GM18519 (cell line): ENCODE measurements at regions not wholly inside any gene's neighbourhood (a gene's known extent, or its start where the extent isn't known, plus 50 kb on each side); places are given as distances from the start of the nearest gene placed in this dataset.
"Not testable (repeated sequence)": the region's sequence is repeated elsewhere in the genome, so short reads cannot be mapped to it uniquely, and the experiment has no call there.

Experiments used
- ATAC-seq: cut with Tn5 transposase; IDR thresholded peaks from one replicate; pipeline ENCODE4 v1.9.1; 2021; ENCODE audit warnings: mild to moderate bottlenecking, moderate library complexity; ENCODE audit not compliant: unreplicated experiment, low FRiP score

DNA sequence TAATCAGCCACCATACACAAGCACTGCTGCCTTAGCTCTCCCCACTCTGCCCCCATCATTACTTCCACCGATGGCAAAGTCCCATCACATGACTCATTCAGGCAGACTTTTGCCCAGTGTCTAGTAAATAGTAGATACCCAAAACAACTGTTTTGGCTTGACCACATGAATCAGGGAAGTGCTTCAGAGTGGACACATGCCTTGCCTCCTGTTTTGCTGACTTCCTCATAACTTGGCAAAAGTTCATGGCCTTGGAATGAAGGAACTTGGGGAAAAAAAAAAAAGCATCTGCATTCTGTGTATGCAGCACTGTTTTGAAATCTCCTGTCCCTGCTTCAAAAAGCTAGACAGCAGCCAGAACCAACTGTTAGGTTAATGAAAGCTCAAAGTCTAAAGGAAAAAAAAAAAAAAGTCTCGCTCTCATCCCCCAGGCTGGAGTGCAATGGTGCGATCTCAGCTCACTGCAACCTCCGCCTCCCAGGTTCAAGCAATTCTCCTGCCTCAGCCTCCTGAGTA, 335.3 kb downstream of the FAM181B start:
- ATAC-seq = no peak

DNA sequence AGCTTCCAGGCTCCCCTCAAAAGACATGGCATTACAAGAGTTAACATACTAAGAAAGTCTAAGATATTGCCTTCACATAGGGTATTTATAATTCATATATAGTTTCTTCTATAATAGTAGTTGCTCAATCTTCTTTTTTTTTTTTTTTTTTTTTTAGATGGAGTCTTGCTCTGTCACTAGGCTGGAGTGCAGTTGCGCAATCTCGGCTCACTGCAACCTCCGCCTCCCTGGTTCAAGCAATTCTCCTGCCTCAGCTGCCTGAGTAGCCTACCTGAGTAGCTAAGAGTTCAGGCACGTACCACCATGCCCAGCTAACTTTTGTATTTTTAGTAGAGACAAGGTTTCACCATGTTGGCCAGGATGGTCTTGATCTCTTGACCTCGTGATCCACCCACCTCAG, 337.0 kb downstream of the FAM181B start:
- ATAC-seq = not testable (repeated sequence)

- ATAC-seq = no peak
Observed at GRCh38 chr11:82384308-82384707, 349.4 kb downstream of the FAM181B start.

DNA sequence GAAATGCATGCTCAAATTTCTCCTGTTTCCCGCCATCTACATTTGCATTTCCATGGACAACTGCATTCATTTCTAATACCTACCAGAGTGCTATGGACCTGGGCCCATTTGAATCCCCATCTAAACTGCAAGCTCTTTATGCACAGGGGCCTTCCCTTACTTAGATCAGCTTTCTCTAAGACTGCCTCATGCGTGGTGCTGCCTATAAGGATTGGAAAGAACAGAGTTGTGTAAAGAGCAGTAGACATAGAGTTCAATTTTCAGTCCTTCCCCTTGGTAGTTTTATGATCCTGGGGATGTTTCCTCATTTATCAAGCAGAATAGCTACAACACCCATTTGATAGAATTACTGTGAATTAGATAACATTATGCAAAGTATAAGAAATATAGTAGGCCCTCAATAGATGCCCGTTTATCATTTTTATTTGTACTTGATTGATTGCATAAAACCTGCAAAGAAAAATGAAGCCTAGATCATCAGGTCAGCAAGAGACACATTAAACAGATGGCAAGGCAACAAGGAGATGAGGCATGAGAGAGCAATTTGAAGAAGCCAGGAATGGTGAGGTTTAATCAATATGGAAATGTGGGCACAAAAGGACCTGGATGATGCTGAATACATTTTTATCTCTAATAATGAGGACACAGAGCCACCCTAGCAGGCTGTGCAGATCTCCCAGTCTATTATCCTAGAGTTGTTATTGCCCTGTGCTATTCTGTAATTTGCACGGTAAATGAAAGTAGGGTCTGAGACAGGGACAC, 359.7 kb downstream of the FAM181B start:
- no peak for ATAC-seq

DNA sequence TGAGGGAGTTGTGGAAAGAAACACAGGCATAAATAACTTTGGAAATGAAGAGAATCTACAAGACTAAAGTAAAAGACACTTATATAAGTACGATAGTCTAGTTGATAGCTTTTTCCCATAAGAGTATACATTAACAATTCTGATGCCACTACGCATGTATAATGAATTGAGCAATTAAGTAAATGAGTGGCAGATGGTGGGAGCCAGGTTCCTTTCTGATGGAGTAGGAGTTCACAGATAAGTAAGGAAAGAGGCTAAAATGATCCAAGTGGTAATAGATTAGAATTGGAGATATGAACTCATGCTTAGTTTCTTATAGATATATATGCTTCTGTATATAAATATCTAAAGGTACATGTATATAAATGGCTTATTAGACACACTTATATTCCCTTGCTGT, 368.3 kb downstream of the FAM181B start:
- no peak for ATAC-seq

GRCh38 chr11:82356316-82356715, 377.3 kb downstream of the FAM181B start:
- no peak for ATAC-seq

- no peak for ATAC-seq
Observed at GRCh38 chr11:82355313-82355823, 378.3 kb downstream of the FAM181B start.

DNA sequence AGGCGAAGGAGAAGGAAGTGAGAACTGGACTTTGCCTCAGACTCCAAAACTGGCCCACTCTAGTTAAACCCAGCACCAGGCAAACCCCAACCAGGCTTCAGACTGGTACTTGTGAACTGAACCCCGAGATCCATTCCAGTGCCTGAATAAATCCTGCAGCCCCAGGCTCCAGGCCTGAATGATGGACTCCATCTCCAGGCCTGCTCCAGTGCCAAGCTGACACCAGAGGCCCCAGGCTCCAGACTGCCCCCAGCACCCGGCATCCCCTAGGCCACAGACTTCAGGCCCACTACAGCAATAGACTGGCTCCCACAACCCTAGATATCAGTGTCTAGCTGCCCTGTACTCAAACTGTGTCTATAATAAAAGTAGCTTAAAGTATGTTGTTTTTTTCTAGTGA, 406.8 kb downstream of the FAM181B start:
- ATAC-seq = no peak

DNA sequence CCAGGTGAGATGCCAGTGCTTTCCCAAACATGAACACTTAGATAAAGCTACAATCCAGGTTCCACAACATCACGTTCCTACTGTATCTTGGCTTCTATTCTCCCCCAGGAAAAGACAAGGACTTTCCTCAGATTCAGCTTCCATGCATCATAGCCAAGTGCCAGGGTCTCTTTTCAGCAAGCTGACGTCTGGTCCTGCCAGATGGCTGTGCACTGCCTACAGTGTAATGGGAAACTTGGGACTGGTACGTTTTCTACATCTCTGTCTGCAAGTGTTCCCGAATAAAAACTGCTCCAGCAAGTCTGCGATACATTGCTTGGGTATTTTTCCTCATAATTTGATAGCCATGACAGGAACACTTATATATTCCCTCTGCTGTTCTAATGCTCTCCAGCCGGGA, 412.5 kb downstream of the FAM181B start:
- ATAC-seq = no peak

GRCh38 chr11:82315093-82315492, 418.6 kb downstream of the FAM181B start:
- ATAC-seq = no peak

DNA sequence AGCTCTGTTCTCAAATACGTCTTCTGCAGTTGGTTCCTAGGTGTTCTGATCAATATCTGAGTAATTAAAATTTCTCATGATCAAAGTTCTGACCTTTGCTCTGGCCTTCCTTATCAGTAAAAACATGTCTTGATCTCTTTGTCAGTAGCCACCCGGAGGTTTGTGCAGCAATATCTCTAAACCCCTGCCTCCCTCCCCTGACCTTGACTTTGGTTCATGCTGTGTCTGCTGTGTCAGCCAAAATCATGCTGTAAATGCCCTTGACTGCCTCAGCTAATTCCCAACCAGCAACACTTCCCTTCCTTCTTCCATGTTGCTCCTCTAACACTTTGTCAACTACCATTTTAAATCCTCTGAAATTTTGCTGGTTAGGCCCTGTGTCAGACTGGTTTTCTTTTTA, 424.7 kb downstream of the FAM181B start:
- no peak for ATAC-seq

GRCh38 chr11:82305123-82305522, 428.5 kb downstream of the FAM181B start:
- ATAC-seq = no peak

DNA sequence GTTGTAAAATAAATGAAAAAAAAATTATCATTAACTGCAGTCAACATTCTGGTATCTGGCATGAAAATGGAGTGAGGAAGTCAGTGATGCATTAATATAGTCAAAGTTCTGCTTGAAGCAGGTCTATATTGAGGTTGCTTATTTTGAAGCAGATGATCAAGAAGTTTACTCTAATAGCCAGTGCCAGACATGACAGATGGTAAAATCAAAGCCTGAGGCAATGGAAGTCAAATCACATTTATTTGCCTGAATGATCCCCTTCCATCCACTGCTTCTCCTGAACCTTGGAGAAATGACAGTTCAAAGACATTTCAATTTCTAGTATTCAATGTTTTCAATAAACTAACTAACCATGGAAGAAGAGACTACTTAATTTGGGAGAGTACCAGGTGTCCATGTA, 430.0 kb downstream of the FAM181B start:
- ATAC-seq = no peak

GRCh38 chr11:82288471-82288870, 445.2 kb downstream of the FAM181B start:
- no peak for ATAC-seq

DNA sequence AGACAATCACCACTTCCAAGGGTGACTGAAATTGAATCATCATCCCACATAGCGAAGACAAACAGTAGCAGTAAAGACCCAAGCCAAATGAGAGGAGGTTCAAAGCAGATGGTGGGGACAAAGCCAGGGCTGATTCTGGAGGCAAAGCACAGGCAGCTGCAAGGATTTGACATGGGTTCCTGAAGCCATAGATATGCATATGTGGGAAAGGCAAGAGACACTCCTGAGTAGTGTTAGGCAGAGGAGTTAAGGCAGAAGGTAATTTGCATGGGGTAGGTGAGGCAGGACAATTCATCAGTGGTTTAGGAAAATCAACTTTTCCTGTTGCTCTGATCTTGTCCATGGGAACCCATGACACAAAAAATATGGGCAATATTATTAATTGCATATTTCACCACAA, 462.8 kb downstream of the FAM181B start:
- ATAC-seq = no peak

- no peak for ATAC-seq
Observed at GRCh38 chr11:82268627-82269026, 465.0 kb downstream of the FAM181B start.

GRCh38 chr11:82267186-82267585, 466.5 kb downstream of the FAM181B start:
- ATAC-seq = no peak

- ATAC-seq = no peak
Observed at GRCh38 chr11:82261367-82261766, 472.3 kb downstream of the FAM181B start.

GRCh38 chr11:82250047-82250446, 483.6 kb downstream of the FAM181B start:
- no peak for ATAC-seq

GRCh38 chr11:82246926-82247325, 486.7 kb downstream of the FAM181B start:
- no peak for ATAC-seq

GRCh38 chr11:82239498-82239897, 494.2 kb downstream of the FAM181B start:
- no peak for ATAC-seq

- ATAC-seq = no peak
Observed at GRCh38 chr11:82234256-82234655, 499.4 kb downstream of the FAM181B start.
